Endothelial cell of umbilical vein (primary cell): ENCODE measurements at regions not wholly inside any gene's neighbourhood (a gene's known extent, or its start where the extent isn't known, plus 50 kb on each side); places are given as distances from the start of the nearest gene placed in this dataset.
"Not testable (repeated sequence)": the region's sequence is repeated elsewhere in the genome, so short reads cannot be mapped to it uniquely, and the experiment has no call there.

Source experiments
- BruUV-seq: library from RNA; stranded (reverse); fragments of 400-500 nt; replicated peaks from 2 replicates; lab custom pipeline; 2021; lab: Mats Ljungman, UMichigan
- CTCF ChIA-PET: fragments of 300-600, 350-600 bp; sonication (Branson Sonifier 250); formaldehyde crosslinking; loops from one replicate; lab custom pipeline; 2021; ENCODE audit warnings: antibody characterized with exemption, inconsistent platforms; lab: Charles Lee
- POLR2A ChIA-PET: fragments of 300-600, 350-600 bp; sonication (Branson Sonifier 250); formaldehyde crosslinking; loops from one replicate; lab custom pipeline; 2021; ENCODE audit warnings: antibody characterized with exemption, inconsistent platforms; lab: Charles Lee
- DNase-seq: peaks from one replicate; pipeline ENCODE4 v3.0.0-alpha.2; 2011; ENCODE audit warnings: low read depth, low spot score
- FAIRE-seq: peaks from 2 replicates; lab custom pipeline; 2011; peaks lifted over from hg19 to GRCh38; lab: Jason Lieb, UNC
- H2AFZ ChIP-seq: 2 replicates; pipeline ENCODE4 v1.6.0; 2012; ENCODE audit warnings: low read depth, low read length, control low read depth, inconsistent platforms
- H3K27ac ChIP-seq: 2 replicates; pipeline ENCODE4 v1.5.1; 2011; ENCODE audit warnings: low read depth, mild to moderate bottlenecking, control low read depth, low read length, moderate library complexity; ENCODE audit not compliant: insufficient read depth
- H3K27me3 ChIP-seq, 2 experiments: 2 replicates each; pipeline versions ENCODE4 v1.6.0 to v1.6.1; 2011; ENCODE audit warnings: low read length in 2 of 2, mixed read lengths in 1 of 2; ENCODE audit not compliant: control insufficient read depth in 2 of 2, insufficient read depth in 2 of 2
- H3K36me3 ChIP-seq, 2 experiments: 2 replicates in 1 of 2; 3 replicates in 1 of 2; pipeline ENCODE4 v1.5.1; 2011; ENCODE audit warnings: low read length in 2 of 2, mild to moderate bottlenecking in 1 of 2, moderate library complexity in 1 of 2; ENCODE audit not compliant: control insufficient read depth in 2 of 2, insufficient read depth in 2 of 2; ENCODE audit errors: extremely low read depth in 1 of 2
- H3K4me1 ChIP-seq: 3 replicates; pipeline ENCODE4 v1.5.1; 2011; ENCODE audit warnings: mild to moderate bottlenecking, low read length; ENCODE audit not compliant: control insufficient read depth, insufficient read depth; ENCODE audit errors: extremely low read depth
- H3K4me2 ChIP-seq: 2 replicates; pipeline ENCODE4 v1.6.1; 2011; ENCODE audit warnings: low read length, control low read depth, mixed read lengths; ENCODE audit not compliant: insufficient read depth
- H3K4me3 ChIP-seq, 3 experiments: fragments of 200-600 bp in 1 of 3; sonication (generic), shearing (Covaris generic) in 1 of 3; replicated peaks in 1 of 3; 2 replicates each; pipeline ENCODE4 v1.5.1; 2011 to 2016; ENCODE audit warnings: control low read depth in 3 of 3, low read length in 3 of 3, mild to moderate bottlenecking in 2 of 3, inconsistent platforms in 1 of 3, low read depth in 1 of 3, moderate library complexity in 1 of 3; ENCODE audit not compliant: insufficient read depth in 1 of 3
- H3K79me2 ChIP-seq: 2 replicates; pipeline ENCODE4 v1.6.0; 2012; ENCODE audit warnings: low read length, inconsistent platforms; ENCODE audit not compliant: control insufficient read depth, insufficient read depth
- H3K9ac ChIP-seq: replicated peaks from 2 replicates; pipeline ENCODE3; 2011; ENCODE audit warnings: low read length, control low read depth; ENCODE audit not compliant: insufficient read depth; ENCODE audit errors: extremely low read depth
- H3K9me1 ChIP-seq: replicated peaks from 3 replicates; pipeline ENCODE4 v1.6.0; 2011; ENCODE audit warnings: mild to moderate bottlenecking, low read length; ENCODE audit not compliant: control insufficient read depth, insufficient read depth; ENCODE audit errors: extremely low read depth
- H3K9me3 ChIP-seq: replicated peaks from 2 replicates; pipeline ENCODE4 v1.5.1; 2012; ENCODE audit warnings: low read length, inconsistent platforms; ENCODE audit not compliant: control insufficient read depth, insufficient read depth
- H4K20me1 ChIP-seq: replicated peaks from 2 replicates; pipeline ENCODE3; 2011; ENCODE audit warnings: mild to moderate bottlenecking, low read length; ENCODE audit not compliant: control insufficient read depth, insufficient read depth; ENCODE audit errors: extremely low read depth
- FOS ChIP-seq: IDR thresholded peaks from 2 replicates; pipeline ENCODE4 v1.6.1; 2011; ENCODE audit warnings: mild to moderate bottlenecking, low read length, moderate library complexity, borderline replicate concordance; ENCODE audit not compliant: insufficient read depth
- POLR2AphosphoS5 ChIP-seq: IDR thresholded peaks from 2 replicates; pipeline ENCODE4 v1.6.1; 2012; ENCODE audit warnings: low read depth, mild to moderate bottlenecking, control low read depth, low read length, moderate library complexity; ENCODE audit not compliant: insufficient read depth
- dilution Hi-C: fragments of 300-500 bp; cut with MboI; formaldehyde crosslinking; loops from one replicate; pipeline ENCODE4 v1.15.0; 2019; ENCODE audit warnings: low sequenced_read_pairs; ENCODE audit not compliant: extremely low pct_ligation_motif_present
- intact Hi-C: fragments of 100-400 bp; cut with micrococcal nuclease; formaldehyde crosslinking; loops from one replicate; pipeline ENCODE4 v1.10.0; 2022

- no peak overlapping the region for H2AFZ ChIP-seq
- BruUV-seq: no TSS peak
Measured at GRCh38 chr13:73162912-73163911, 104.4 kb downstream of the KLF5 start.

GRCh38 chr13:73160371-73161031 lies 101.7 kb downstream of the KLF5 start:
- BruUV-seq, H3K4me2 ChIP-seq, H4K20me1 ChIP-seq, H2AFZ ChIP-seq, H3K27ac ChIP-seq, H3K9me3 ChIP-seq, dilution Hi-C loops, CTCF ChIA-PET, H3K4me3 ChIP-seq, H3K9me1 ChIP-seq, intact Hi-C loops, H3K9ac ChIP-seq, DNase-seq, H3K27me3 ChIP-seq, H3K79me2 ChIP-seq, H3K36me3 ChIP-seq, H3K4me1 ChIP-seq, FAIRE-seq, POLR2A ChIA-PET: not testable (repeated sequence)

More at GRCh38 chr13:73162912-73163911, 104.4 kb downstream of the KLF5 start:
- FAIRE-seq: no peak
- Histone ChIP-seq H4K20me1 (no peaks in the 10 kb centered on the region), H3K9me3 (no peaks in the 10 kb centered on the region), H3K27me3 (no peaks in the 10 kb centered on the region), H3K79me2 (no peaks in the 10 kb centered on the region), H3K9me1 (no peaks in the 10 kb centered on the region), H3K9ac (no peak overlapping the region), H3K4me2 (no peak overlapping the region), H3K4me1 (no peaks in the 10 kb centered on the region), H3K27ac (no peak overlapping the region), H3K4me3 (no peak overlapping the region), H3K36me3 (no peaks in the 10 kb centered on the region)
- CTCF ChIA-PET: no interaction called here
- dilution Hi-C loops (no loop called here), intact Hi-C loops (no loop called here)
- TF ChIP-seq POLR2AphosphoS5: no peak
- no peak for TF ChIP-seq FOS
- POLR2A ChIA-PET: no interaction called here
- no peak for DNase-seq
